GM19035 (cell line): ENCODE measurements at regions not wholly inside any gene's neighbourhood (a gene's known extent, or its start where the extent isn't known, plus 50 kb on each side); places are given as distances from the start of the nearest gene placed in this dataset.
A peak's percentile ranks its signal among the peaks of the same experiment; 100 is the strongest.

ENCODE experiments used
- ATAC-seq: cut with Tn5 transposase; IDR thresholded peaks from one replicate; pipeline ENCODE4 v1.9.1; 2021; ENCODE audit not compliant: unreplicated experiment

DNA sequence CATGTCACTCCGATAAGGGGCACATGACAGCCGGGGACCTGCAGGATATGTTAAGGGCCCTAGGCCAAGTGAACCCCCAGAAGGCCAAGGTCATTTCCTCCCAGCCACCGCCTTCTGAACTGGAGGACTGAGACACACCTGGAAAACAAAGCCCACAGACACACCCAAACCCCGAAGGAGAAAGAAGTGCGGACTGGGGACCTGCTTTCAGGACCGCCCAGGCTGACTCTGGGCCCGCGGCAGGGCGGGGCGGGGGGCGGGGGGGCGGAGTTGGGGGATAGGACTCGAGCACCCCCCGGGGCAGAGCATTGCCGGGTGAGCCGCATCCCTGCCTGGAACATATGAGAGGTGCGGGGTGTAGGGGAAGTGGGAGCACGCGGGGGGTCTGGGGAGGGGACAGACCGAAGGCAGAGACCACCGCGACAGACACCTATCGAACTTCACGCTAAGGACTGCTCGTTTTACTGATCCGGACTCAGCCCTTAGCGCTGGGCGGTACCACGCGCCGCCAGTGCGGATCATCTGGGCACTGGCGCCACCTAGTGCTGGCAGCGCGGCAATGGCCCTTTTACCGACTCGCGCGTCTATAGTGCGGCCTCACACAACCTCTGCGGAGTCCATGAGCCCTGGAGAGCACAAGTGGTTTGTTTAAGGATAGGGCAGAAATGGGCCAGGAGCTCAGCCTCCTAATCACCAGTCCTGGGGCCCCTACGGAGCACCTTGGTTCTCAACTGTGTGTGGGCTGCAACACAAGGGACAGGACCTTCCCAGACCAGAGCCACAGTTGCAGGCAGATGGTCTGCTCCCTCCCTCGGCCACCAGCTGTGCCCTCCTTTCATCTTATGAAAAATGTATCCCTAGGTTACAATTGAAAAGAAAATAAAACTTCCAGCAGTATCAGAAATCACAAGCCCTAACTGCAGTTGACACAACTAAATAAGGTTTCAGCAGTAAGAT lies 157.6 kb downstream of the HERPUD2 start:
- peak; percentile 98 for ATAC-seq

DNA sequence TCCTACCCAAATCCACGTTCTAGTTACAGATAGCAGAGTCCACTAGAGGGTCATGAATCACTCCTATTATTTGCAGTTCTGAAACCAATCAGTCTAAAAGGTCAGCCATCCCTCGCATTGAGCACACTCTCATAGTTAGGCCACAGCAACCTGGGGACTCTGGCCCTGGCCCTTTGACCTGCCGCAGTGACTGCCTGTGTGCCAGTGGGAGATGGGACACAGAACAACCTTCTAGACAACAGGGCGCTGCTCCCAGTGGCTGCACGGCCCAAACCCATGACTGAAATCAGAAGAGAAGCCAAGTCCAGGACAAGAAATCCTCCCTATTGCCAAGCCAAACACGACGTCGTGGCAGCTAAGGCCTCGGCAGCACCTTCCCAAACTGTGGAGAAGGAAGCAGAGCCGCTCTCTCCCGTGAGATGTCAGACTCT lies 158.5 kb downstream of the HERPUD2 start:
- no peak for ATAC-seq

DNA sequence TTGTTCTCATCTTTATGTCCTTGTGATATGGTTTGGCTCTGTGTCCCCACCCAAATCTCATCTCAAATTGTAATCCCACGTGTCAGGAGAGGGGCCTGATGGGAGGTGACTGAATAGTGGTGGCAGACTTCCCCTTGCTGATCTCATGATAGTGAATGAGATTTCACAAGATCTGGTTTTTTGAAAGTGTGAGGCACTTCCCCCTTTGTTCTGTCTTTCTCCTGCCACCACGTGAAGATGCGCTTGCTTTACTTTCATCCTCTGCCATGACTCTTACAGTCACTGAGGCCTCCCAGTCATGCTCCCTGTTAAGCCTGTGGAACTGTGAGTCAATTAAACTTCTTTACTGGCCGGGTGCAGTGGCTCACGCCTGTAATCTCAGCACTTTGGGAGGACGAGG lies 161.0 kb downstream of the HERPUD2 start:
- no peak for ATAC-seq

- ATAC-seq = no peak
Measured at GRCh38 chr7:35530124-35531109, 164.5 kb downstream of the HERPUD2 start.

DNA sequence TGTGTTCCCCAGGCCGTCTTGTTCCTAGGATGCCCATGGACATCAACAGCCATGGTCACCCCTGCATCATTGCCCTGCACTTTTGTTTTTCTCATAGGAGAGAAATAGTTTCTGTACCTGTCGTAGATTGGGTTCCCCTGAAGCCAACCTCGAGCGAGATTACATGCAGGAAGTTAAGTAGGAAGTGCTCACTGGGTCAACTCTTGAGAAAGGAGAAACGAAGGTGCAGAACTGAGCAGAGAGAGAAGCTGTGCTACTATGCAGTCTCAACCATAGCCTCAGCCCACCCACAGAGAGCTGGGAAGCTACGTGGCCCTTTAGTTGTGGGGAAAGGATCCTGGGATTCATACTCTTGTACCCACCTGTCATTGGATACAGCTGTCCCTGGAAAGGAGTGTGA lies 165.2 kb downstream of the HERPUD2 start:
- no peak for ATAC-seq

DNA sequence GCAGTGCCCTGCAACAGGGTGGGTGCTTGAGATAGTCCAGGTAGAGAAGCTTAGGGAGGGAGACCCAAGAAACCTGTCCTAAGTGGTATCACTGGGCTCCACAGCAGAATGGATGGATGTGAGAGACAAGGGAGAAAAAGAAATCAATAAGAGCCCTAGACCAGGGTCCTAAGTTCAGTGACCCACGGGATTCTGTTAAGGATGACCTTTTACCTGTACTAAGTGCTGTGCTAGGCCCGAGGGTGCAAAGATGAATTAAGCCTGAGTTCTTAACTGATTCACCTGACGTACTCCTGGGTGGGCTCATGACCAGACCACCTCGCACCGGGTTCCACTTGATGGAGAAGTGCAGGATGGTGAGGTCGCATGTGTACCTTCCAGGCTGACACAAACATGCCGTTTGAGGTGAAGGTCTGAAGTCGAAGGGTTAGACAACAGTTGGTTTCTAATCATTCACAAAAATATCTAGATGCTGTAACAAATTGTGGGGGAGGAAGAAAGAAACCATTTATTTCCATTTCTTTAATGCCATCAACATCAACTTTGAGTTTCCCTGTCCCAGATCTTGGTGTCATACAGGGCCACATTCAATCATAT lies 166.5 kb downstream of the HERPUD2 start:
- ATAC-seq = no peak

DNA sequence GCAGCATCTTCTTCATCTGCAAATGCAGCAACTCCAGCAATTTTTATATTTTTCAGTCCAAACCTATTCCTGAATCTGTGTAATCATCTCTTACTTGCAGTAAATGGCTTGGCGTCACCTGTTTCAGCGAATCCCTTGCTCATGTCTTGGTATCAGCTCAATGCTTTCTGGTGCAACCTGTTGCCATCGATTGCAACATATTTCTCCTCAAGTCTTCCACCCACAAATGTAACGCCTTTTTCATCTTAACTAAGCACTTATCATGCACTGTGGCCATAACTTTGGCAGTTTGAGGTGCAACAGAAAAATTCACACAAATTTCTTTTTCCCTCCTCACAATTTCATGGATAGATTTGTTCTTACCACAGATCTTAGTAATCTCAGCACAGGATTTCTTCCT lies 168.3 kb downstream of the HERPUD2 start:
- ATAC-seq = no peak

GRCh38 chr7:35524112-35524804 lies 170.7 kb downstream of the HERPUD2 start:
- ATAC-seq = no peak

GRCh38 chr7:35523292-35523691 lies 171.6 kb downstream of the HERPUD2 start:
- no peak for ATAC-seq

GRCh38 chr7:35522697-35523096 lies 172.2 kb downstream of the HERPUD2 start:
- no peak for ATAC-seq

DNA sequence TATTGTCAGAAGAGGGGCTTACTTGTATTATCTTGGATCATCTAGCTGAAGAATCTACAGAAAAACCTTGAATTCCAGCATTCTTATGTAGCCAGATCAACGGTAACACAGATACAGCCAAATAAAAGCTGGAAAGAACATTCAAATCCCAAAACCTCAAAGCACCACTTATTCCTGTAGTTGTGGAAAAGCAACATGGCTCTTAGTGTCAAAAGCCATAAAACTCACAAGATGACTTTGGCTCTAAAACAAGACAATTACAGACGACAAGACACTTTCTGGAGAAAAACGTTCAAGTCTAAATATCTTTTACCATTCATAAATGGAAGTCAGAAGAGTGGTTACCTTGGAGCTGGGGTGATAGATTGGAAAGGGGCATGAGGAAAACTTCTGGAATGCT lies 173.0 kb downstream of the HERPUD2 start:
- no peak for ATAC-seq

DNA sequence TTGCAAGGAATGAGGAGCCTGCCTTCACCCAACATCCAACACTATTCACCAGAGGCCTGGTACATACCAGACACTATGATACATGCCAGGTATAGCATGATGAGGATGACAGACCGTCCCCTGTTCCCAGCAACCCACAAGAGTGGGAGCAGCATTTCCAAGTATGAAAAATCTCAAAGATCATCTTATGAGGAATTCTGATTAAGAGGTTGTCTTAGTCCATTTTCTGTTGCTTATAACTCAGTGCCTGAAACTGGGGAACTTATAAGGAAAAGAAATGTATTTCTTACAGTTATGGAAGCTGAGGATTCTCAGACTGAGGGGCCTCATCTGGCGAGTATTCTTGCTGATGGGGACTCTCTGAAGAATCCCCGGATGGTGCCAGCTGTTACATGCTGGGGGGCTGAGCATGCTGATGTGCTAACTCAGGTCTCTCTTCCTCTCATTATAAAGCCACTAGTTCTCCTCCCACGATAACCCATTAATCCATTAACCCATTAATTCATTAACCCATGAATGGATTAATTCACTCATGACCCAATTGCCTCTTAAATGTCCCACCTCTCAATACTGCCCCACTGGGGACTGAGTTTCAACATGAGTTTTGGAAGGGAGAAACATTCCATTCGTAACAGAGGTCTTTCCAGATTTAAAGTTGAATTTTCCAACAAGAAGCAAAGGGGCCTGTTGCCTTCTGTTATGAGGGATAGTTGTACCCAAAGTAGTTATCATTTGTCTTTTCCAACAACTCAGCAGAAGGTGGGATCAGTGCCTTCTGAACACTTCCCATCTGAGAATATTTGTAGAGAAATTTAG lies 173.9 kb downstream of the HERPUD2 start:
- ATAC-seq = no peak

DNA sequence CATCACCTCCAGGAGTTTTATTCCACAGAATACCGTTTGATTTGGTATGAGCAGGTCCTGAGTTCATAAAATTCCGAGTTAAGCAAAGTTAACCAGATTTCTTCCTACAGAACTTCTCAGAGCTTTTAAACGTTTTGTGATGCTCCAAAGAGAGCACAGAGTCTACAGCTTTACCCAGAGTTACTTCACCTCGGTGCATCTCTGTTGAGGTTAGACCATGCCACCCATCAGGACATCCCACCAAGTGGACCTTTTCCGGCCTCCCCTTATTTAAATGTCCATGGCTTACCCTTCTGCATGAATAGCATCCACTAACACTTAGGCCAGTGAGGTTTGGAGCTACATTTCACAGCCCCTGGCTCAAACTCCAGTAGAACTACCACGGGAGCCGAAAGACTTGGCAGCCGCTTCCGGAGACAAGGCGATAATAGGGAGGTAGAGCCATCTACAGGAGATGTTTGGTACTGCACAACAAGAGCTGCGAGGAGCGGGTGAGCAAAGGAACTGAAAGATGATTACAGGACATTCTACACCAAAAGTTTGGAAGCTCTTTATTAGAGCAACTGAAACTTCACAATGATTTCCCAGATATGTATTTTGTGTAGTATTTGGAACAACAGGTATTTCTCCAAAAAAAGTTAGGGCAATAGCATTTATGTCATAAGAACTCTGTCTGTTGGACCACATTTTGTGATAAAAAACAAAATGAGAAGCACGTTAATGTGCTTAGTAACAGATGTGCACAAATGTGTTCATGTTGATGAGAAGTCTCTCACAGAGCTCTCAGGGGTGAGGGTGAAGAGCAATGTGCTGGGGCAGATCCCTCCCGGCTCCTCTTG lies 174.7 kb downstream of the HERPUD2 start:
- ATAC-seq = peak; percentile 80

DNA sequence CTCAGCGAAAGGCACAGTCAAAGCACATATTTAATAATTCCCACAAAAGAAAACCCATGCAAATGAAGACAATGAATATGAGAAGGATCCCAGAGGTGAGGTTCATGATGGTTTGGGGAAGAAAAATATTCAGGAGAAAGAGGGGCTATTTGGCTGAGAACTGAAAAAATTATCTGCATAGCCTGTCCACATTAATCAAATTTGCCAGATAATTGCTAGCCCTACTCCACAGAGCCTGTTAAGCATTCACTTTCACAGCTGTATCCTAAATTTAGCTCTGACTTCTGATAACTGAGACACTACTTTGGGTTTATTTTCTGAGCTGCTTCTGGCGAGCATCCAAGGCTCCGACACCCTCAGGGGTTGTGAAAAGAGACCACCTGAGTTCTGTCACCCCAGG lies 176.2 kb downstream of the HERPUD2 start:
- no peak for ATAC-seq

GRCh38 chr7:35516498-35516897 lies 178.4 kb downstream of the HERPUD2 start:
- no peak for ATAC-seq

DNA sequence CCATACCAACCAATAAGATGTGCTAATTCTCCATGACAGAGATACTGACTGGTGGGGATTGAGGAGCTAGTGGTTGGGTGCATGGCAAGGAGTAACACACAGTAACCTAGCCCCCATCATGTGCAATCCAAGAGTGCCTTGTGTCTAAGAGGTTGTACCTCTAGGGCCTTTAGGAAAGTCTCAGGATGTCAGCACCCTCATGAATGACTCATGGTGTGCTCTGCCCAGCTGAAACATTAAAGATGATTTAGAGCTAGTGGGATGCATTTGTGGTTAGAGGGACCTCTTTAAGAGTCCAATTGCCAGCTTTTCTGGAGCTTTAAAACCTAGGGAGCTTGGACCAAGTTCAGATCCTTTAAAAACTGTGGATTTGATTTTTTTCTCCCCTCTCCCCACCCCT lies 181.1 kb downstream of the HERPUD2 start:
- ATAC-seq = no peak

DNA sequence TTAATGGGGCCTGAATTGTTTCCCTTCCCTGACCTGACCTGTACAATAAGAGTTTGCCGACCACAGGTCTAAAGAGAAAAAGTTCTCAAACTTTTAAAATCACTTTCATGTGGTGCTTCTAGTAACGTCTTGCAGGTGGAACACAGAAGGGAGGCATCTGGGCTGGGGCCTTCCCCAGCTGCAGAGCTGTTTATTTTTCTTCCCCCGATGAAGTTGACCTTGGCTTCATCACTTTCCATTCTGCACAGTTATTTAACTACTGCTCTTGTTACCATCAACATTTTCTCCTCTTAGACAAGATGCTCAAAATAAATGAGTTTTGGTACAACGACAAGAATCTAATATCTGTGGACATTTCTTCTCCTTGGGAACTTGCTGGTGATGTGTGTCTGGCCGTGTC lies 181.7 kb downstream of the HERPUD2 start:
- ATAC-seq = no peak

DNA sequence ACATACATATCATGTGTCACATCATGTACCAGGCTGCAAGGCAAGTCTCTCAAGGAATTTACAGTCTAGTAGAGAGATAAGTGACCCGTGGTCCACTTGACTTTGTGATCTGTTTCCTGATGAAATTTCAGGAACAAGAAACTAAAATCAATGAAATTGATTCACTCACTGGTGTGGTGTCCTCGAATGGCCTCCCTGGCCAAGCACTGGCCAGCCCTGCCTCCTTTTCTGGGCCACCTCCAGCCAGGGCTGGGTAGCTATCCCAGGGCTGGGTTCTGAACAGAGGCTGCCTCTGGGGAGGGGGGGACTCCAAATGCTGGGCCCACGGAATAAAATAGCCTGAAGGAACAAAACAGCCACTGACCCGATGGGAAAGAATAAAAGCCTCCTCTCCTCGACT lies 182.2 kb downstream of the HERPUD2 start:
- no peak for ATAC-seq
